ENCODE measurements at regions not wholly inside any gene's neighbourhood (a gene's known extent, or its start where the extent isn't known, plus 50 kb on each side); places are given as distances from the start of the nearest gene placed in this dataset.

DNA sequence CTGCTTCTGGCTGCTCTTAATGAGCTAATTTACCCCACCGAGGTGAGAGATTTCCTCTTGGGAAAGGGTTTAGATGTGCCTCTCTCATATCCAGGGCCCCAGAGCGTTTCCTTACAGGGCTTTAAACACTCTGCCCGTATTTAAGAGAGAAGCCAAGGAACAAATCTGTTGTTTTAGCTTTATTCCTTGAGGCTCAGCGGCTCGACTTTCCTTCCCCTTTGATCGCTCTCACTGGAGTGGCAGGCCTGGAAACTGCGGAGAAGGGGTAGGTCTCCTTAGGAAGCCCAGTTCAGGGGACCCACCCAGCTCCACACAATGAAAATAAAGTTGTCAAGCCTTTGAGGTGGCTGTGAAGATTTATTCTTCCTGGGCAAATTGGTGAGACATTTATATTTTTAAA, 132.0 kb upstream of the JAG1 start:
- Histone ChIP-seq H3K36me3 (no peaks in the 10 kb centered on the region), H3K27ac (no peak overlapping the region), H3K4me1 (ENCODE audit: control insufficient read depth in 1 of 2, insufficient read depth in 1 of 2, low read depth in 1 of 2, low read length in 1 of 2) (no peaks in the 10 kb centered on the region), H3K27me3 (no peaks in the 10 kb centered on the region), H3K4me3 (ENCODE audit: low read depth in 1 of 2, low read length in 1 of 2) (no peak overlapping the region), H3K9me3 (no peaks in the 10 kb centered on the region)
- TF ChIP-seq, protein P1, sequence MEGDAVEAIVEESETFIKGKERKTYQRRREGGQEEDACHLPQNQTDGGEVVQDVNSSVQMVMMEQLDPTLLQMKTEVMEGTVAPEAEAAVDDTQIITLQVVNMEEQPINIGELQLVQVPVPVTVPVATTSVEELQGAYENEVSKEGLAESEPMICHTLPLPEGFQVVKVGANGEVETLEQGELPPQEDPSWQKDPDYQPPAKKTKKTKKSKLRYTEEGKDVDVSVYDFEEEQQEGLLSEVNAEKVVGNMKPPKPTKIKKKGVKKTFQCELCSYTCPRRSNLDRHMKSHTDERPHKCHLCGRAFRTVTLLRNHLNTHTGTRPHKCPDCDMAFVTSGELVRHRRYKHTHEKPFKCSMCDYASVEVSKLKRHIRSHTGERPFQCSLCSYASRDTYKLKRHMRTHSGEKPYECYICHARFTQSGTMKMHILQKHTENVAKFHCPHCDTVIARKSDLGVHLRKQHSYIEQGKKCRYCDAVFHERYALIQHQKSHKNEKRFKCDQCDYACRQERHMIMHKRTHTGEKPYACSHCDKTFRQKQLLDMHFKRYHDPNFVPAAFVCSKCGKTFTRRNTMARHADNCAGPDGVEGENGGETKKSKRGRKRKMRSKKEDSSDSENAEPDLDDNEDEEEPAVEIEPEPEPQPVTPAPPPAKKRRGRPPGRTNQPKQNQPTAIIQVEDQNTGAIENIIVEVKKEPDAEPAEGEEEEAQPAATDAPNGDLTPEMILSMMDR (IDR thresholded peaks at IDR 0.05), result no peak

DNA sequence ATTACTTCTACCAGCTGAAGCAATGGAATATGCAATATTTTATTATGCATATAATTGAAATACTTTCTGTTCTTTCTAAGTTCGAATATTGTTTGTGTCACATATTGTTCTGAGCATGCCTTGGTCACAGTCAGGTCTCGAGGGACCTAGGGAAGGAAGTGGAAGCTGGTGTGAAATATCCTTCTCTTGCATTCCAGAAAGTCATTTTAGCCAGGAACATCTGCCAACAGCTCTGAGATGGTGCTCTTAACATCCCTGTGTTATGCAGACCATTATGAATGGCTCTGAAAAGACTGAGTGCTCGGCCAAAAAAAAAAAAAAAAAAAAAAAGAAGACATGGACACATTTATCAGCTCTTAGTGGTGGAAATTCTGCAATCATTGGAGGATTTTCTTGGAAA, 132.7 kb upstream of the JAG1 start:
- Histone ChIP-seq H3K27ac (no peak overlapping the region), H3K9me3 (no peaks in the 10 kb centered on the region), H3K36me3 (no peaks in the 10 kb centered on the region), H3K4me3 (ENCODE audit: low read depth in 1 of 2, low read length in 1 of 2) (no peak overlapping the region), H3K4me1 (ENCODE audit: control insufficient read depth in 1 of 2, insufficient read depth in 1 of 2, low read depth in 1 of 2, low read length in 1 of 2) (no peaks in the 10 kb centered on the region), H3K27me3 (no peaks in the 10 kb centered on the region)
- TF ChIP-seq, protein P1 (IDR thresholded peaks at IDR 0.05), result no peak

DNA sequence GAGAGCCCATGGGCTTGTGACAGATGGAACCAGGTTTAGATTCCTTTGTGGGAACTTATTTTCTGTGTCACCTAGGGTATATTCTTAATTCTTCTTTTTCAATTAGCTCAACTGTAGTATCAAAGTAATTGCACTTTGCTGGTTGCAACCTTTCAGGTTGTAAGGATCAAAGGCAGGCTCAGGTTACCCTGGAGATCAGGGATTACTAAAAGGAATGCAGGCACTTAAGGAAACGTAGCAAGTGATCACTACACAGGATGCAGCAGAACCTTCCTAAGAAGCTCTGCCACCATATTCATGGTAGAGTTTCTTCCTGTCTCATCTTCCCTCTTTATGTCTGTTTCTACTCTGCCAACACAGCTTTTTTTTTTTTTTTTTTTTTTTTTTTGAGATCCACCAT, 133.2 kb upstream of the JAG1 start:
- Histone ChIP-seq H3K27me3 (no peaks in the 10 kb centered on the region), H3K4me1 (ENCODE audit: control insufficient read depth in 1 of 2, insufficient read depth in 1 of 2, low read depth in 1 of 2, low read length in 1 of 2) (no peaks in the 10 kb centered on the region), H3K9me3 (no peaks in the 10 kb centered on the region), H3K4me3 (ENCODE audit: low read depth in 1 of 2, low read length in 1 of 2) (no peak overlapping the region), H3K27ac (no peak overlapping the region), H3K36me3 (no peaks in the 10 kb centered on the region)
- TF ChIP-seq, protein P1 (IDR thresholded peaks at IDR 0.05), result no peak

DNA sequence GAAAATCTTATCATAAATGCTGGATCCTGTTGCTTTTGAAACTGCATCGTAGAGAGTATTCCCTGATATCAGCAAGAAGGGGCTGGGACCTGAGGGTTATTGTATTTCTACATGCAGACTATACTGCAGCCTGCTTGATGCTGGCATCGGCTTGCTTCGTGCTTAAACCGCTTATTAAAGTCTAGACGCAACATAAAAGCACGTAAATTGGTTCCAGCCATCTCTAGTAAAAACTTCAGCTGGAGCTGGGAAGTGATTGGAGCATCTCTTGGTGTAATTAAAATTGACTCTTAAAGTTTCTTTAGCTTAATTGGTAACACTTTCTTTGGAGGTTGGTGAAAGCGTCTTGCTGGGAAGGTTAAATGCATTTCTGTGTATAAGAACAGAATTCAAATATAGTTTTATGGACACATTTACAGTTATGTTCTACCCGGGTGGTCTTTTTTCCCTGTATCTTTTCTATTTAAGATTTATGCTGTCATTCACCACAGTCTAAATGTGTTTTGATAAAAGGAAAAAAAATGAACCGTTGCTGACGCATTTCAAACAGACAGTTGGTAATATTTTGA, 139.0 kb upstream of the JAG1 start:
- Histone ChIP-seq H3K9me3 (no peaks in the 10 kb centered on the region), H3K4me3 (ENCODE audit: low read depth in 1 of 2, low read length in 1 of 2) (no peak overlapping the region), H3K36me3 (no peaks in the 10 kb centered on the region), H3K27me3 (no peaks in the 10 kb centered on the region), H3K27ac (no peak overlapping the region), H3K4me1 (ENCODE audit: control insufficient read depth in 1 of 2, insufficient read depth in 1 of 2, low read depth in 1 of 2, low read length in 1 of 2) (no peaks in the 10 kb centered on the region)
- TF ChIP-seq, protein P1 (IDR thresholded peaks at IDR 0.05), result no peak

DNA sequence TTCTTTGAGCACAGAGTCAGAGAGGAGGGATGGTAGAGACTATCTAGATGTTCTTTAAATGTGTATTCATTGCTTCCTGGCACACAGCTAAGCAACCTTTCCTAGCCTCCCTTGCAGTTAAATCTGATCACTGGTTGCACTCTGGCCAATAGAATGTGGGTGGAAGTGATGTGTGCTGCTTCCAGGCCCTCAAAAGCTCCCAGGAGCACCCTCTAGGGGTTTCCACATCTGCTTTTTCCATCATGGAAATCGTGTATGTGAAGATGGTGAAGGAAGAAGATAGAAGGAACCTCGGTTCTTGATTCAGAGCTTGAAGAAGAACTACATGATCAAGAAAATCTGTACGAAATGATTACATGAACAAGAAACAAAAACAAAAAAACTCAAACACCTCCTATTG, 149.8 kb upstream of the JAG1 start:
- H3K4me1 ChIP-seq (ENCODE audit: control insufficient read depth in 1 of 2, insufficient read depth in 1 of 2, low read depth in 1 of 2, low read length in 1 of 2), result no peaks in the 10 kb centered on the region
- H3K36me3 ChIP-seq, result no peaks in the 10 kb centered on the region
- H3K4me3 ChIP-seq (ENCODE audit: low read depth in 1 of 2, low read length in 1 of 2), result no peak overlapping the region
- H3K27me3 ChIP-seq, result no peaks in the 10 kb centered on the region
- H3K9me3 ChIP-seq, result no peaks in the 10 kb centered on the region
- no peak overlapping the region for H3K27ac ChIP-seq
- TF ChIP-seq, protein P1 (IDR thresholded peaks at IDR 0.05), result no peak
